CD8-positive, alpha-beta memory T cell (primary cell): ENCODE measurements at regions not wholly inside any gene's neighbourhood (a gene's known extent, or its start where the extent isn't known, plus 50 kb on each side); places are given as distances from the start of the nearest gene placed in this dataset.

Source experiments
- CTCF ChIA-PET: fragments of 350-600 bp; sonication (Branson Sonifier 250); formaldehyde crosslinking; loops from one replicate; lab custom pipeline; 2021; ENCODE audit warnings: antibody characterized with exemption; lab: Charles Lee
- POLR2A ChIA-PET: fragments of 350-600 bp; sonication (Branson Sonifier 250); formaldehyde crosslinking; loops from one replicate; lab custom pipeline; 2021; ENCODE audit warnings: antibody characterized with exemption; lab: Charles Lee
- DNase-seq, 5 donors: peaks; one replicate each; pipeline versions ENCODE4 v3.0.0 to v3.0.0-alpha.2; 2020 to 2022; ENCODE audit warnings: mixed read lengths in 1 of 5
- H3K27ac ChIP-seq: one replicate; pipeline ENCODE4 v1.7.0; 2013; ENCODE audit warnings: low read depth, mild to moderate bottlenecking, low read length, moderate library complexity
- H3K27me3 ChIP-seq: 2 replicates; pipeline ENCODE4 v1.7.0; 2013; ENCODE audit warnings: low read length, mild to moderate bottlenecking; ENCODE audit not compliant: insufficient read depth, poor library complexity, severe bottlenecking
- H3K36me3 ChIP-seq: 2 replicates; pipeline ENCODE4 v1.7.0; 2013; ENCODE audit warnings: mild to moderate bottlenecking, low read length, moderate library complexity; ENCODE audit not compliant: insufficient read depth
- H3K4me1 ChIP-seq: 2 replicates; pipeline ENCODE4 v1.7.0; 2013; ENCODE audit warnings: mild to moderate bottlenecking, low read length, moderate library complexity; ENCODE audit not compliant: insufficient read depth
- H3K4me3 ChIP-seq: 2 replicates; pipeline ENCODE4 v1.7.0; 2013; ENCODE audit warnings: mild to moderate bottlenecking, low read length
- H3K9me3 ChIP-seq: 2 replicates; pipeline ENCODE4 v1.7.0; 2013; ENCODE audit warnings: mild to moderate bottlenecking, low read length
- H3K27ac Mint-ChIP-seq, 8 donors: one replicate each; pipeline ENCODE4 v1.8.0; 2020 to 2021; ENCODE audit warnings: mixed read lengths in 8 of 8, mild to moderate bottlenecking in 6 of 8, inconsistent platforms in 3 of 8, moderate library complexity in 3 of 8
- H3K27me3 Mint-ChIP-seq, 2 donors: one replicate each; pipeline ENCODE4 v1.8.0; 2020 to 2021; ENCODE audit warnings: mixed read lengths in 2 of 2, mild to moderate bottlenecking in 1 of 2, moderate library complexity in 1 of 2
- H3K36me3 Mint-ChIP-seq, 3 donors: one replicate each; pipeline ENCODE4 v1.8.0; 2020 to 2021; ENCODE audit warnings: mixed read lengths in 3 of 3, inconsistent platforms in 1 of 3, mild to moderate bottlenecking in 1 of 3
- H3K4me1 Mint-ChIP-seq, 3 donors: one replicate each; pipeline ENCODE4 v1.8.0; 2020 to 2021; ENCODE audit warnings: mixed read lengths in 3 of 3, inconsistent platforms in 1 of 3, mild to moderate bottlenecking in 1 of 3
- H3K4me3 Mint-ChIP-seq, 7 donors: one replicate each; pipeline ENCODE4 v1.8.0; 2020 to 2021; ENCODE audit warnings: mixed read lengths in 7 of 7, mild to moderate bottlenecking in 6 of 7, moderate library complexity in 4 of 7, inconsistent platforms in 2 of 7
- H3K9me3 Mint-ChIP-seq, 5 donors: one replicate each; pipeline ENCODE4 v1.8.0; 2020 to 2022; ENCODE audit warnings: mixed read lengths in 5 of 5, mild to moderate bottlenecking in 3 of 5, moderate library complexity in 2 of 5, inconsistent platforms in 1 of 5

DNA sequence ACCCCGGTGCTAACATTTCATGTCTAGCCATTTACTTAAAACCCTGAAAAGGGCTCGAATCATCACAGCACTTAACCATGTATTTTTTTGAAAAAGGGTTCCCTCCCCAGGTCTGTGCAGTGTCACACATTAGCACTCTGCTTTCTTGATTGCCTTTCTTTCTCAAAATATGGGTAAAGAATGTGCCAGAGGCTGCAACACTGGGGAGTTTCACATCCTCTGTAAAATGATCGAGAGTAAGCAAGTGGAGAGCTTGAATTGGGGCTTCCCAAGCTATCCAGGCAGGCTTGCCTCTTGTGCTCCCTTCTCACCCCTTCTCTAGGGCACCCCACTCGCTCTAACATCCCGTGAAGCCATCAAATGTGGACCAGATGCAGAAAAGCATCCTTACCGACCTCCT is 177.0 kb upstream of the CCDC68 start:
- no peaks in the 10 kb centered on the region for H3K36me3 Mint-ChIP-seq
- H3K4me3 ChIP-seq: no peak overlapping the region
- no peaks in the 10 kb centered on the region for H3K4me1 Mint-ChIP-seq
- no peak overlapping the region for H3K4me3 Mint-ChIP-seq
- no peak overlapping the region for H3K27ac ChIP-seq
- POLR2A ChIA-PET: no interaction called here
- peaks cover 0 to 2% (median 0%) of the 10 kb centered on the region in 5 donors for H3K9me3 Mint-ChIP-seq
- no peaks in the 10 kb centered on the region for H3K27me3 ChIP-seq
- no peaks in the 10 kb centered on the region for H3K27me3 Mint-ChIP-seq
- DNase-seq: no peak
- no peaks in the 10 kb centered on the region for H3K9me3 ChIP-seq
- H3K27ac Mint-ChIP-seq: no peak overlapping the region
- H3K4me1 ChIP-seq: no peaks in the 10 kb centered on the region
- CTCF ChIA-PET: no interaction called here
- H3K36me3 ChIP-seq: no peaks in the 10 kb centered on the region

DNA sequence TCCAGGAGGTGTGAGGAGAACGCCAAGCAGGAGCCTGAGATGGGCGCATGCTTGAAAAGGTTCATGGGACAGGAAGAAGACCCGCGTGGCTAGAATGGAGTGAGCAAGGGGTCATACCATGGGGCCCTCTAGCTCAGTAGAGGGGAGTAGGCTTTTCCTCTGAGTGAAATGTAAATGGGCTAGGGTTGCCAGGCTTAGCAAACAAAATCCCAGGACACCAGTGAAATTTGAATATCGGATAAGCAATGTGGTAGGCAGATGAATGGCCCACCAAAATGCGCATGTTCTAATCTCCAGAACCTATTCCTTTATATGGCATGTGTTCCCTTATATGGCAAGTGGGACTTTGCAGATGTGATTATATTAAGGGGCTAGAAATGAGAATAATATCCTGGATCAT is 174.1 kb upstream of the CCDC68 start:
- Mint-ChIP-seq H3K4me1 (no peaks in the 10 kb centered on the region), H3K27me3 (no peaks in the 10 kb centered on the region), H3K27ac (no peak overlapping the region), H3K4me3 (no peak overlapping the region), H3K9me3 (peaks cover 0 to 2% (median 0%) of the 10 kb centered on the region in 5 donors), H3K36me3 (no peaks in the 10 kb centered on the region)
- Histone ChIP-seq H3K27ac (no peak overlapping the region), H3K4me3 (no peak overlapping the region), H3K27me3 (no peaks in the 10 kb centered on the region), H3K36me3 (no peaks in the 10 kb centered on the region), H3K4me1 (no peaks in the 10 kb centered on the region), H3K9me3 (no peaks in the 10 kb centered on the region)
- ChIA-PET CTCF (no interaction called here), POLR2A (no interaction called here)
- DNase-seq: no peak

DNA sequence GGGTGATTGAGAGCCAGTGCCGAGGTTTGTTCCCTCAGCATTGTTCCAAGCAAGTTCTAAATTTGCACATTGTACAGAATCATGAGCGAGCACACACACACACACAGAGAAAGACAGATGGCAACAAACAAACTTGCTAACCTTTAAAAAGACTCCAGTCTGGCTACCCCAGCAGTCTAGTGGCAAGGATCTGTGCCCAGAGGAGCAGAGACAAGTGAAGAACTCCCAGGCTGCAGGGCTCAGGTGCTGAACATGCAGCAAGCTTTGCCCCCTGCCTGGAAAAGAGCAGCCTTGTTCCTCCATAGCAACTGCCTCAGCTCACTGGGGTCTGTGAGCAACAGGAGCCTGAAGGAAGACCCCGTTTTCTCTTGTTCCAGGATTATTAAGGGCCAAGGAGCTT is 169.2 kb upstream of the CCDC68 start:
- Histone ChIP-seq H3K27me3 (no peaks in the 10 kb centered on the region), H3K36me3 (no peaks in the 10 kb centered on the region), H3K4me1 (no peaks in the 10 kb centered on the region), H3K27ac (no peak overlapping the region), H3K4me3 (no peak overlapping the region), H3K9me3 (no peaks in the 10 kb centered on the region)
- no peaks in the 10 kb centered on the region for H3K4me1 Mint-ChIP-seq
- no peaks in the 10 kb centered on the region for H3K36me3 Mint-ChIP-seq
- CTCF ChIA-PET: no interaction called here
- no peak for DNase-seq
- POLR2A ChIA-PET: no interaction called here
- H3K27me3 Mint-ChIP-seq: no peaks in the 10 kb centered on the region
- H3K27ac Mint-ChIP-seq: no peak overlapping the region
- H3K4me3 Mint-ChIP-seq: peak overlapping the region in 1 of 7 donors; percentile 36
- H3K9me3 Mint-ChIP-seq: peaks cover 0 to 2% (median 0%) of the 10 kb centered on the region in 5 donors

DNA sequence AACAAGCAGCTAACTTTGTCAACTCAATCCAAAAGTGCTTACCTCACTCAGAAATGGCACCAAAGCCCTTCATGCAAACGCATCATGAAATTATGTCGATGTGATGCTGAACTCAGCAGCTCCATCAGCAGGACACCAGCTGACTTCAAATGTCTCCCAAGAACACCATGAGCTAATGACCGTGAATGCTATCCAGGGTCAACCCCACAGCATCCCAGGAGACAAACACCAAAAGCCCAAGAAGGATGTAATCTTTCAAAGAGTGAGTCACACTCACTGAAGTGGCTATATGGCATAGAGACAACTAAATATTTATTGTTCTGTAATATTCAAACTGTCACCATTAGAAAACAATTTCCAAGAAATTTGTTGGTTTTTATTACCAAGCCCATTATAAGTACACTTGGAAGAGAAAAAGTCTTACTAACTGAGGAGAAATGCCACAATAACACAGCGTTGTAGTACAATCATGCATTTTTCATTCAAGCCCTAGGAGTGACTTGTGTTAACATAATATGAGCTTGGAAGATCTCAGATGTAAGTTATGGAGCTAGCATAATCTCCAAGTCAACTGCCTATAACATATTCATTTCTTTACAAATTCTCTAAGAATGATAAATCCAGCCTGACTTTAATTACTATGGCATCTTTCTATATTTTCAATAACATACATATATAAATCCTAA is 165.0 kb upstream of the CCDC68 start:
- CTCF ChIA-PET: interaction anchor here (1.5 kb wide), 1 partner anchor 15 kb away, joined by 4 read pairs; no protein-coding TSS in a partner anchor
- Histone ChIP-seq H3K27me3 (no peaks in the 10 kb centered on the region), H3K9me3 (no peaks in the 10 kb centered on the region), H3K27ac (no peak overlapping the region), H3K36me3 (no peaks in the 10 kb centered on the region), H3K4me1 (no peaks in the 10 kb centered on the region), H3K4me3 (no peak overlapping the region)
- peaks cover 0 to 1% of the 10 kb centered on the region in 2 donors for H3K27me3 Mint-ChIP-seq
- POLR2A ChIA-PET: no interaction called here
- H3K4me3 Mint-ChIP-seq: no peak overlapping the region
- peaks cover 0 to 4% (median 2%) of the 10 kb centered on the region in 5 donors for H3K9me3 Mint-ChIP-seq
- H3K4me1 Mint-ChIP-seq: no peaks in the 10 kb centered on the region
- DNase-seq: no peak
- H3K27ac Mint-ChIP-seq: no peak overlapping the region
- H3K36me3 Mint-ChIP-seq: no peaks in the 10 kb centered on the region

DNA sequence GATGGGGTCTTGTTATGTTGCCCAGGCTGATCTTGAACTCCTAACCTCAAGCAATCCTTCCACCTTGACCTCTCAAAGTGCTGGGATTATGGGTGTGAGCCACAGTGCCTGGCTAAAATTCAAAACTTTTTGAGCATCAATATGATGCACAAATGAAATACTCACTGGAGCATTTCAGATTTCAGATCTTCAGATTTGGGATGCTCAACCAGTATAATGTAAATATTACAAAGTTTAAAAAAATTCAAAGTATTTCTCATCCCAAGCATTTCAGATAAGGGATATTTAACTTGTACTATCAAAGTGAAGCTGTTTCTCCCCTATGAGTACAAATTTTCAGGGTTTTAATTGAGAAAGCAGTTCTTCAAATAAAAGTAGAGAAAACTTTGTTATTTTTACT is 164.1 kb upstream of the CCDC68 start:
- H3K4me3 Mint-ChIP-seq: no peak overlapping the region
- no peak overlapping the region for H3K27ac Mint-ChIP-seq
- CTCF ChIA-PET: no interaction called here
- POLR2A ChIA-PET: no interaction called here
- no peaks in the 10 kb centered on the region for H3K27me3 ChIP-seq
- no peak for DNase-seq
- no peaks in the 10 kb centered on the region for H3K36me3 ChIP-seq
- peaks cover 0 to 5% (median 2%) of the 10 kb centered on the region in 5 donors for H3K9me3 Mint-ChIP-seq
- H3K9me3 ChIP-seq: no peaks in the 10 kb centered on the region
- H3K4me1 ChIP-seq: no peaks in the 10 kb centered on the region
- H3K36me3 Mint-ChIP-seq: no peaks in the 10 kb centered on the region
- no peaks in the 10 kb centered on the region for H3K4me1 Mint-ChIP-seq
- H3K27ac ChIP-seq: no peak overlapping the region
- peaks cover 0 to 2% of the 10 kb centered on the region in 2 donors for H3K27me3 Mint-ChIP-seq
- H3K4me3 ChIP-seq: no peak overlapping the region

DNA sequence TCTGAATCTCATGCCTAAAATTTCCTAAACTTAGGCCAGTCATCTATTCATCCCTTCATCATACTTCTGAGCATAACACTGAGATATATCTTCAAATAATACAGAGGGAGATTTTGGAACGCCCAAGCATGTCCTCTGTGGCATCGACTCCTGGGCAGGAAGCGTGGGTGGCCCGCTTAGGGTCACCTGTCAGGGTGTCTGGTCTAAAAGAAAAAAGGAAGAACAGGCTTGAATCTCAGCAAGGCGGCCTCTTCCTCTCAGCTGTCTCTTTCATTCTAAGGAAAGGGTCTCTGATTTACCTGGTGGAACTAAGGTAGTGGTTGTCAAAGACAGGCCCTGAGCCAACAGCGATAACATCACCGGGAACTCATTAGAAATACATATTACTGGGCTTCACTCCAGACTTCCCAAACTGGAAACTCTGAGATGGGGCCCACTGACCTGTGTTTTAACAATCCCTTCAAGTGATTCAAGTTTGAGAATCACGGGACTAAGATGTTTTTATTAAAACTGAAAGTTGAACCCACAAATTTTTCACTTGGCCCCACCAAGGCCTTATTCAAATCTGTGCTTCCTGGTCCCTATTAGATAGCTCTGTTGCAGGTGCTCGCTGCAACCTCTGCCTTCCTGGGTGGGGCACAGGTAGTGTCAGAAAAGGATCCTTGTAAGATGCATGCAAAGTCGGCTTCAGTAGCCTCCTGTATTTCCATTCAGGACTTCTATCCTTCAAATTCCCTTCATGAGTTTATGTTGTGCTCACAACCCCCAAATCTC is 162.3 kb upstream of the CCDC68 start:
- POLR2A ChIA-PET: no interaction called here
- no peak overlapping the region for H3K4me3 Mint-ChIP-seq
- no peaks in the 10 kb centered on the region for H3K27me3 ChIP-seq

DNA sequence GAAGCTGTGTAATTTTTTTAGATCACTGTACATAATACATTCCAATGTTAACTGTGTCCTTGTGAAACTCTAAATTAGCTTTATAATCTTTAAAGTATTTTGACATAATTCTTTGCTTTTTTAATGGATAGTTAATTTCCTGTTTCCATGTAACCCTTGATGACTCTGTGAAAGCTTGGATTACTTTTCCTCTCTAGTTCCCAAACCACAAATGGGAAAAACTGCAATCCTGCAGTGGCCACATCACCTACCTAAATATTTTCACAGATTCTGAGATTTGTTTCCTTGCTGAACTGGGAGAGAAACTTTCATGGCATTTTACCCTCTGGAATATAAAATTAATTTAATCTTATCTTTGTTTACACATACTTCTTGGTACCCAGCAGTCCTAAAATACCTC is 161.6 kb upstream of the CCDC68 start:
- H3K36me3 ChIP-seq: no peaks in the 10 kb centered on the region
- peaks cover 0 to 2% of the 10 kb centered on the region in 2 donors for H3K27me3 Mint-ChIP-seq
- no peak overlapping the region for H3K27ac ChIP-seq
- H3K9me3 ChIP-seq: no peaks in the 10 kb centered on the region
- CTCF ChIA-PET: no interaction called here
- no peaks in the 10 kb centered on the region for H3K4me1 Mint-ChIP-seq
- no peak overlapping the region for H3K27ac Mint-ChIP-seq
- no peak overlapping the region for H3K4me3 ChIP-seq
- peaks cover 0 to 5% (median 0%) of the 10 kb centered on the region in 5 donors for H3K9me3 Mint-ChIP-seq
- POLR2A ChIA-PET: no interaction called here
- no peak for DNase-seq
- H3K36me3 Mint-ChIP-seq: no peaks in the 10 kb centered on the region
- no peaks in the 10 kb centered on the region for H3K27me3 ChIP-seq
- no peaks in the 10 kb centered on the region for H3K4me1 ChIP-seq
- H3K4me3 Mint-ChIP-seq: no peak overlapping the region

More for the DNA sequence above, 162.3 kb upstream of the CCDC68 start:
- Histone ChIP-seq H3K4me3 (no peak overlapping the region), H3K4me1 (no peaks in the 10 kb centered on the region), H3K27ac (no peak overlapping the region), H3K36me3 (no peaks in the 10 kb centered on the region), H3K9me3 (no peaks in the 10 kb centered on the region)
- H3K9me3 Mint-ChIP-seq: peaks cover 0 to 5% (median 0%) of the 10 kb centered on the region in 5 donors
- no peaks in the 10 kb centered on the region for H3K4me1 Mint-ChIP-seq
- peaks cover 0 to 2% of the 10 kb centered on the region in 2 donors for H3K27me3 Mint-ChIP-seq
- no peak for DNase-seq
- H3K27ac Mint-ChIP-seq: peak overlapping the region in 1 of 8 donors; percentile 59
- CTCF ChIA-PET: no interaction called here
- no peaks in the 10 kb centered on the region for H3K36me3 Mint-ChIP-seq

DNA sequence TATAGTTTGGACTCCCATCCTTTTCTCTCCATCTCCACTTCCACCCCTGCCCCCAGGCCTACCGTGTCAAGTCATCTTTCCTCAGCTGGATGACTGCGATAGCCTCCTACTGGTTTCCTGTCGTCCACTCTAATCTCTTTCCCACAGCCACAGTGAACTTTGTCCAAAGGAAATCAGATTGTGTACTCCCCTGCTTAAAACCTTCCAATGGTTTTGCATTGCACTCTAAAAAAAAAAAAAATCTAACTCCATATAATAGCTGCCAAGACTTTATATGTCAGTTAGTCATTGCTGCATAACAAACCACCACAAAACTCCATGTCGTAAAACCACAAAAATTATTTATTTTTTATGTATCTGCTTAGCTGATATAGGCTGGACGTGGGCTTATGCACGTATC is 160.2 kb upstream of the CCDC68 start:
- H3K36me3 Mint-ChIP-seq: no peaks in the 10 kb centered on the region
- peaks cover 0 to 5% (median 0%) of the 10 kb centered on the region in 5 donors for H3K9me3 Mint-ChIP-seq
- DNase-seq: no peak
- ChIA-PET POLR2A (no interaction called here), CTCF (no interaction called here)
- H3K4me3 ChIP-seq: no peak overlapping the region
- H3K27me3 ChIP-seq: no peaks in the 10 kb centered on the region
- no peaks in the 10 kb centered on the region for H3K9me3 ChIP-seq
- H3K27ac Mint-ChIP-seq: no peak overlapping the region
- H3K27me3 Mint-ChIP-seq: peaks cover 0 to 2% of the 10 kb centered on the region in 2 donors
- H3K4me3 Mint-ChIP-seq: no peak overlapping the region
- H3K4me1 ChIP-seq: no peaks in the 10 kb centered on the region
- H3K27ac ChIP-seq: no peak overlapping the region
- no peaks in the 10 kb centered on the region for H3K4me1 Mint-ChIP-seq
- no peaks in the 10 kb centered on the region for H3K36me3 ChIP-seq
